Trophoblast cell (in vitro differentiated cells and primary cell): ENCODE measurements at regions not wholly inside any gene's neighbourhood (a gene's known extent, or its start where the extent isn't known, plus 50 kb on each side); places are given as distances from the start of the nearest gene placed in this dataset.
"Not testable (repeated sequence)": the region's sequence is repeated elsewhere in the genome, so short reads cannot be mapped to it uniquely, and the experiment has no call there.

Source experiments
- DNase-seq, 2 donors: peaks; one replicate each; pipeline ENCODE4 v3.0.0-alpha.2; 2016
- H2AFZ ChIP-seq: 2 replicates; pipeline ENCODE4 v1.6.1; 2013; ENCODE audit warnings: low read length, moderate library complexity, mild to moderate bottlenecking; ENCODE audit not compliant: insufficient read depth, poor library complexity
- H2AK5ac ChIP-seq: 2 replicates; pipeline ENCODE4 v1.6.1; 2013; ENCODE audit warnings: mild to moderate bottlenecking, low read length
- H2BK120ac ChIP-seq: 2 replicates; pipeline ENCODE4 v1.6.1; 2013; ENCODE audit warnings: low read length, mild to moderate bottlenecking, moderate library complexity; ENCODE audit not compliant: insufficient read depth, poor library complexity
- H2BK12ac ChIP-seq: 2 replicates; pipeline ENCODE4 v1.6.1; 2013; ENCODE audit warnings: mild to moderate bottlenecking, low read length, moderate library complexity
- H2BK5ac ChIP-seq: 2 replicates; pipeline ENCODE4 v1.6.1; 2013; ENCODE audit warnings: low read length, low read depth, moderate library complexity, mild to moderate bottlenecking; ENCODE audit not compliant: poor library complexity
- H3K14ac ChIP-seq: 2 replicates; pipeline ENCODE4 v1.6.1; 2013; ENCODE audit warnings: mild to moderate bottlenecking, low read length
- H3K18ac ChIP-seq: 2 replicates; pipeline ENCODE4 v1.6.1; 2013; ENCODE audit warnings: mild to moderate bottlenecking, low read length
- H3K23ac ChIP-seq: 2 replicates; pipeline ENCODE4 v1.6.1; 2013; ENCODE audit warnings: low read length
- H3K27ac ChIP-seq: 2 replicates; pipeline ENCODE4 v1.5.1; 2013; ENCODE audit warnings: low read depth, mild to moderate bottlenecking, inconsistent platforms, low read length, moderate library complexity
- H3K27me3 ChIP-seq: 2 replicates; pipeline ENCODE4 v1.6.1; 2013; ENCODE audit warnings: inconsistent platforms, mild to moderate bottlenecking, low read length, moderate library complexity; ENCODE audit not compliant: insufficient read depth
- H3K36me3 ChIP-seq, 2 experiments: 1 replicate in 1 of 2; 2 replicates in 1 of 2; pipeline ENCODE4 v1.6.1; 2013; ENCODE audit warnings: low read length in 2 of 2, mild to moderate bottlenecking in 2 of 2, moderate library complexity in 1 of 2; ENCODE audit not compliant: insufficient read depth in 2 of 2, control insufficient read depth in 1 of 2
- H3K4ac ChIP-seq: 2 replicates; pipeline ENCODE4 v1.6.1; 2013; ENCODE audit warnings: low read depth, mild to moderate bottlenecking, low read length, moderate library complexity
- H3K4me1 ChIP-seq, 2 experiments: 1 replicate in 1 of 2; 2 replicates in 1 of 2; pipeline ENCODE4 v1.6.1; 2013; ENCODE audit warnings: low read length in 2 of 2, mild to moderate bottlenecking in 2 of 2, moderate library complexity in 1 of 2; ENCODE audit not compliant: insufficient read depth in 2 of 2, control insufficient read depth in 1 of 2
- H3K4me2 ChIP-seq: 2 replicates; pipeline ENCODE4 v1.6.1; 2013; ENCODE audit warnings: inconsistent platforms, mild to moderate bottlenecking, low read length, moderate library complexity
- H3K4me3 ChIP-seq: 2 replicates; pipeline ENCODE4 v1.5.1; 2013; ENCODE audit warnings: mild to moderate bottlenecking, low read depth, low read length, inconsistent platforms
- H3K79me1 ChIP-seq: one replicate; pipeline ENCODE4 v1.6.1; 2013; ENCODE audit warnings: low read length
- H3K79me2 ChIP-seq: 2 replicates; pipeline ENCODE4 v1.6.1; 2013; ENCODE audit warnings: low read length, mild to moderate bottlenecking; ENCODE audit not compliant: control insufficient read depth, insufficient read depth, poor library complexity
- H3K9ac ChIP-seq: 2 replicates; pipeline ENCODE4 v1.6.1; 2013; ENCODE audit warnings: mild to moderate bottlenecking, low read length
- H3K9me3 ChIP-seq: 2 replicates; pipeline ENCODE4 v1.6.1; 2013; ENCODE audit warnings: low read depth, mild to moderate bottlenecking, control low read depth, inconsistent platforms, low read length; ENCODE audit not compliant: insufficient read depth
- H4K12ac ChIP-seq: 2 replicates; pipeline ENCODE4 v1.6.1; 2013; ENCODE audit warnings: low read depth, mild to moderate bottlenecking, low read length, moderate library complexity
- H4K8ac ChIP-seq: 2 replicates; pipeline ENCODE4 v1.6.1; 2013; ENCODE audit warnings: low read depth, mild to moderate bottlenecking, low read length, moderate library complexity
- H4K91ac ChIP-seq: one replicate; pipeline ENCODE4 v1.6.1; 2013; ENCODE audit warnings: low read depth, mild to moderate bottlenecking, low read length, moderate library complexity
- WGBS: extraction: QIAGEN DNeasy Blood & Tissue Kit; methylation state at CpG from one replicate; pipeline ENCODE4 v1.1.7; 2013; ENCODE audit warnings: missing lambda C conversion rate; ENCODE audit not compliant: insufficient read length, insufficient coverage; ENCODE audit errors: extremely low coverage; 5-methylcytosine and 5-hydroxymethylcytosine counted together

DNA sequence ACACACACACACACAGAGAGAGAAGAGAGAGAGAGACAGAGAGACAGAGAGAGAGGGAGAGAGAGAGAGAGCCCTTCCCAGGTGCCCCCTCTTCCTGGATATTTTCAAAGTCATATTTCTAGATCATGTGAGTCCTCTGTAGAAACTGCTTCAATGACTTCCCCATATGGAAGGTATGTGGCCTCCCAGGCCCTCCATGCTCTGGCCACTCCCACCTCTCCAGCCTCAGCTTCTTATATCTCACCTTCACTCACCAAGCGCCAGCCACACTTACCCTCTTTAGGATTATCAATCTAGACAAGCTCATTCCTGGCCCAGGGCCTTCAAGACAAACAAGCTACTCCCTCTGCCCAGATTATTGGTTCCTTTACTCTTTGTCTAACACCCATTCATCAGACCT, 259.7 kb downstream of the MTERF1 start:
- Histone ChIP-seq H3K4me1 (no peaks in the 10 kb centered on the region), H3K79me1 (no peaks in the 10 kb centered on the region), H3K4me3 (no peak overlapping the region), H2AFZ (no peak overlapping the region), H4K12ac (no peak overlapping the region), H3K23ac (no peak overlapping the region), H2BK5ac (no peak overlapping the region), H3K9ac (no peak overlapping the region), H3K4ac (no peak overlapping the region), H3K4me2 (no peak overlapping the region), H2AK5ac (no peak overlapping the region), H2BK120ac (no peak overlapping the region), H3K36me3 (no peaks in the 10 kb centered on the region), H3K27ac (no peak overlapping the region), H4K8ac (no peak overlapping the region), H4K91ac (no peak overlapping the region), H3K79me2 (no peaks in the 10 kb centered on the region), H3K27me3 (no peaks in the 10 kb centered on the region), H3K9me3 (no peaks in the 10 kb centered on the region), H3K18ac (no peak overlapping the region), H2BK12ac (no peak overlapping the region), H3K14ac (no peak overlapping the region)
- no CpG with 5 or more reads among the region's 1 CpG for WGBS
- DNase-seq: no peak

DNA sequence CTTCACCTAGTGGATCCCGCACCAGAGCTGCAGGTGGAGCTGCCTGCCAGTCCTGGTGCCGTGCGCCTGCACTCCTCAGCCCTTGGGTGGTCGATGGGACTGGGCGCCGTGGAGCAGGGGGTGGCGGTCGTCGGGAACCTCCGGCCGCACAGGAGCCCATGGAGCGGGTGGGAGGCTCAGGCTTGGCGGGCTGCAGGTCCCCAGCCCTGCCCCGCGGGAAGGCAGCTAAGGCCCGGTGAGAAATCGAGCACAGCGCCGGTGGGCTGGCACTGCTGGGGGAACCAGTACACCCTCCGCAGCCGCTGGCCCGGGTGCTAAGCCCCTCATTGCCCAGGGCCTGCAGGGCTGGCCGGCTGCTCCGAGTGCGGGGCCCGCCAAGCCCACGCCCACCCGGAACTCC, 253.2 kb downstream of the MTERF1 start:
- not testable (repeated sequence) for H3K27me3 ChIP-seq, H2AFZ ChIP-seq, H3K4me1 ChIP-seq, H3K4ac ChIP-seq, H3K14ac ChIP-seq, H4K12ac ChIP-seq, H3K4me3 ChIP-seq, H3K9me3 ChIP-seq, H2BK120ac ChIP-seq, H3K79me1 ChIP-seq, H3K27ac ChIP-seq, H2BK5ac ChIP-seq, H3K79me2 ChIP-seq, DNase-seq, H3K18ac ChIP-seq, H2BK12ac ChIP-seq, H3K9ac ChIP-seq, H3K36me3 ChIP-seq, H4K91ac ChIP-seq, H3K4me2 ChIP-seq, H4K8ac ChIP-seq, H2AK5ac ChIP-seq, H3K23ac ChIP-seq
- no CpG with 5 or more reads among the region's 28 CpGs for WGBS

DNA sequence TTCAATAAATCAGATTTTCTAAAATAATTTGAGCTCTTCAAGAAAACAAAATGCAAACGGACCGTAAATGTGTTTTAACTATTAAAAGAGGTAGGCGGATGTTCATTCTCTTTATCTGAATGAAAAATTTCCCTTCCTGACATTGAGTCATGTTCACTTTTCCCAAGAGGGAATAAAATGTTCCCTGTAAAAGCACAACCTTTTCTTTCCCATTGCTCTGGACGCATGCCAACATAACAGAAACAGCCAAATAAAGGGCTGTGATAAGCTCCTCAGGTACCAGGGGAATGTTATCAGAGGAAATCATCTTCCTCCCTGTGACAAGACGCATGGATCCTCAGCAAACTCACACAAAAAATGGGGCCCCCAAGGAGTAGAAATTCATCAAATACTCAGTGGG, 251.8 kb downstream of the MTERF1 start:
- H3K4me2 ChIP-seq: no peak overlapping the region
- no peak overlapping the region for H4K91ac ChIP-seq
- DNase-seq: no peak
- no peak overlapping the region for H4K8ac ChIP-seq
- H3K14ac ChIP-seq: no peak overlapping the region
- no peak overlapping the region for H2AFZ ChIP-seq
- H3K27me3 ChIP-seq: no peaks in the 10 kb centered on the region
- no peaks in the 10 kb centered on the region for H3K79me2 ChIP-seq
- no CpG with 5 or more reads among the region's 5 CpGs for WGBS
- no peak overlapping the region for H2AK5ac ChIP-seq
- no peak overlapping the region for H4K12ac ChIP-seq
- H3K36me3 ChIP-seq: no peaks in the 10 kb centered on the region
- H3K9ac ChIP-seq: no peak overlapping the region
- no peak overlapping the region for H3K23ac ChIP-seq
- no peak overlapping the region for H3K18ac ChIP-seq
- H3K4me3 ChIP-seq: no peak overlapping the region
- H3K27ac ChIP-seq: no peak overlapping the region
- H3K79me1 ChIP-seq: no peaks in the 10 kb centered on the region
- no peak overlapping the region for H2BK12ac ChIP-seq
- no peaks in the 10 kb centered on the region for H3K9me3 ChIP-seq
- H2BK120ac ChIP-seq: no peak overlapping the region
- no peak overlapping the region for H2BK5ac ChIP-seq
- H3K4me1 ChIP-seq: no peaks in the 10 kb centered on the region
- H3K4ac ChIP-seq: no peak overlapping the region

DNA sequence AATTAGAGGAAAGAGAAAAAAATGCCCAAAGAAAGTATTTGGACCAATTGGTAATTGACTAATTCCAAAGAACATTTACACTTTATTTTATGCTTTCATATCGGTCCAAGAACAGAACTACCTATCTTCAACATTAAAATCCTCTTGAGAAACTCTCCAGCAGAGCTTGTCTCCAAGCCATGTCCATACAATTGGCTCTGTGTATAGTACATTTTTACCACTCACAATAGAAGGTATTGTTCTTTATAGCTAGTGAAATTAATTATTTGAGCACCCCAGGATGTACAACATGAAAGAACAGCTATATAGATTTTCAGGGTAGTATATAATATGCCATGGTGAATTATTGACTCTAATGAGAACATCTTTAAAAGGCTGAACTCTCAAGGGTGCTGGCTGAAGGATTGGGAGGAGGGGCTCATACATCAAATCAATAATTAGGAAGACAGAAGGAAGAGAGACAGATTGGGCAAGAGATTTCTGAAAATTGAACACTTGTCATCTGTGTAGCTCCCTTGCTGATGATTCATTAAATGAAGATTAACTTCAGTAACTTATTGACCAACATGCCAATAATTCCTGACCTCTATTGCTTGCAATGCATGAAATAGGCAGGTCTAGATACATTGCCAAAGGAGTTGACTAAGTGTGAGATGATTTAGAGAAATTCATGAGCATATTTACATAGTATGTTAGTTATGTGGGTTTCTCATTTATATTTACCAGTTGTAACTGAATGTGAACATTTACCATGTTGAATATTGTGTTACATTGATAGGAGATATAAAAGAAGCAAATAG, 249.7 kb downstream of the MTERF1 start:
- no peak overlapping the region for H3K23ac ChIP-seq
- no peak overlapping the region for H2AK5ac ChIP-seq
- no peaks in the 10 kb centered on the region for H3K79me1 ChIP-seq
- H3K79me2 ChIP-seq: no peaks in the 10 kb centered on the region
- no peak overlapping the region for H3K4ac ChIP-seq
- no peak overlapping the region for H3K4me3 ChIP-seq
- H3K36me3 ChIP-seq: no peaks in the 10 kb centered on the region
- no peak overlapping the region for H3K27ac ChIP-seq
- H3K4me2 ChIP-seq: no peak overlapping the region
- no peaks in the 10 kb centered on the region for H3K9me3 ChIP-seq
- no peak overlapping the region for H2AFZ ChIP-seq
- no peak overlapping the region for H3K18ac ChIP-seq
- no peak for DNase-seq
- H3K14ac ChIP-seq: no peak overlapping the region
- H4K8ac ChIP-seq: no peak overlapping the region
- H2BK120ac ChIP-seq: no peak overlapping the region
- H3K27me3 ChIP-seq: no peaks in the 10 kb centered on the region
- no peaks in the 10 kb centered on the region for H3K4me1 ChIP-seq
- H4K12ac ChIP-seq: no peak overlapping the region
- H2BK5ac ChIP-seq: no peak overlapping the region
- H4K91ac ChIP-seq: no peak overlapping the region
- no CpG with 5 or more reads among the region's 1 CpG for WGBS
- no peak overlapping the region for H3K9ac ChIP-seq
- no peak overlapping the region for H2BK12ac ChIP-seq
